ENCODE measurements at regions not wholly inside any gene's neighbourhood (a gene's known extent, or its start where the extent isn't known, plus 50 kb on each side); places are given as distances from the start of the nearest gene placed in this dataset.

GRCh38 chr6:8551386-8551785 lies 116.0 kb upstream of the SLC35B3 start:
- TF ChIP-seq ZBTB7A (IDR thresholded peaks at IDR 0.05; ENCODE audit: low read depth) (no peak), REST (IDR thresholded peaks at IDR 0.05; ENCODE audit: low read depth) (no peak), TCF12 (IDR thresholded peaks at IDR 0.05; ENCODE audit: low read depth) (no peak), YY1 (IDR thresholded peaks at IDR 0.05; ENCODE audit: low read depth) (no peak), MAX (IDR thresholded peaks at IDR 0.05) (no peak), RAD21 (IDR thresholded peaks at IDR 0.05; ENCODE audit: low read depth) (no peak), EP300 (IDR thresholded peaks at IDR 0.05; ENCODE audit: borderline replicate concordance) (no peak), FOXM1 (IDR thresholded peaks at IDR 0.05; ENCODE audit: borderline replicate concordance, low read depth) (no peak), CEBPB (IDR thresholded peaks at IDR 0.05) (no peak), USF1 (IDR thresholded peaks at IDR 0.05) (no peak)

- TF ChIP-seq ZBTB7A (IDR thresholded peaks at IDR 0.05; ENCODE audit: low read depth) (no peak), TEAD4 (IDR thresholded peaks at IDR 0.05) (no peak), REST (IDR thresholded peaks at IDR 0.05; ENCODE audit: low read depth) (no peak), NFIC (IDR thresholded peaks at IDR 0.05) (no peak), CEBPB (IDR thresholded peaks at IDR 0.05) (no peak), TCF12 (IDR thresholded peaks at IDR 0.05; ENCODE audit: low read depth) (no peak), CREB1 (IDR thresholded peaks at IDR 0.05; ENCODE audit: low read depth) (no peak), RAD21 (IDR thresholded peaks at IDR 0.05; ENCODE audit: low read depth) (no peak), EP300 (IDR thresholded peaks at IDR 0.05; ENCODE audit: borderline replicate concordance) (no peak)
Observed at GRCh38 chr6:8549074-8549790, 113.9 kb upstream of the SLC35B3 start.

- TF ChIP-seq CEBPB (IDR thresholded peaks at IDR 0.05) (no peak), TEAD4 (IDR thresholded peaks at IDR 0.05) (no peak), REST (IDR thresholded peaks at IDR 0.05; ENCODE audit: low read depth) (no peak), EP300 (IDR thresholded peaks at IDR 0.05; ENCODE audit: borderline replicate concordance) (no peak), USF1 (IDR thresholded peaks at IDR 0.05) (no peak)
Observed at GRCh38 chr6:8546496-8546895, 111.2 kb upstream of the SLC35B3 start.

- no peak for TF ChIP-seq USF1 (IDR thresholded peaks at IDR 0.05)
Observed at GRCh38 chr6:8545336-8545735, 110.0 kb upstream of the SLC35B3 start.

GRCh38 chr6:8543714-8544113 lies 108.4 kb upstream of the SLC35B3 start:
- TF ChIP-seq TAF1 (IDR thresholded peaks at IDR 0.05; ENCODE audit: low read depth) (no peak), USF1 (IDR thresholded peaks at IDR 0.05) (no peak), TCF12 (IDR thresholded peaks at IDR 0.05; ENCODE audit: low read depth) (no peak), REST (IDR thresholded peaks at IDR 0.05; ENCODE audit: low read depth) (no peak), EGR1 (IDR thresholded peaks at IDR 0.05) (no peak)

All from Ishikawa (cell line).